NT2/D1 (cell line): ENCODE measurements at regions not wholly inside any gene's neighbourhood (a gene's known extent, or its start where the extent isn't known, plus 50 kb on each side); places are given as distances from the start of the nearest gene placed in this dataset.

Experiments used
- SUZ12 ChIP-seq: IDR thresholded peaks from 2 replicates; pipeline ENCODE4 v1.6.1; 2011; ENCODE audit not compliant: insufficient read length, insufficient read depth; ENCODE audit errors: extremely low read depth
- YY1 ChIP-seq: IDR thresholded peaks from 2 replicates; pipeline ENCODE4 v1.6.1; 2011; ENCODE audit not compliant: insufficient read length, insufficient read depth
- ZNF274 ChIP-seq: IDR thresholded peaks from 2 replicates; pipeline ENCODE4 v1.6.1; 2011; ENCODE audit warnings: mild to moderate bottlenecking, low read depth, low read length

- TF ChIP-seq ZNF274 (no peak), YY1 (no peak), SUZ12 (no peak)
These were observed 62.4 kb upstream of the NLK start for GRCh38 chr17:27980043-27980442.
